GM12892 (cell line): ENCODE measurements at regions not wholly inside any gene's neighbourhood (a gene's known extent, or its start where the extent isn't known, plus 50 kb on each side); places are given as distances from the start of the nearest gene placed in this dataset.

Experiments used
- POLR2A ChIP-seq: IDR thresholded peaks from 2 replicates; pipeline ENCODE4 v1.6.1; 2011; ENCODE audit warnings: low read depth, low read length, control low read depth
- POLR2AphosphoS5 ChIP-seq: IDR thresholded peaks from 2 replicates; pipeline ENCODE4 v1.6.1; 2011; ENCODE audit warnings: low read depth, low read length, control low read depth
- TAF1 ChIP-seq: IDR thresholded peaks from 2 replicates; pipeline ENCODE4 v1.6.1; 2011; ENCODE audit warnings: low read depth, mild to moderate bottlenecking, control low read depth, low read length, borderline replicate concordance

GRCh38 chr3:137409584-137409983 lies 354.5 kb upstream of the SOX14 start:
- no peak for TF ChIP-seq POLR2A
- TF ChIP-seq TAF1: no peak
- no peak for TF ChIP-seq POLR2AphosphoS5
